ENCODE measurements at regions not wholly inside any gene's neighbourhood (a gene's known extent, or its start where the extent isn't known, plus 50 kb on each side); places are given as distances from the start of the nearest gene placed in this dataset.

GRCh38 chr16:27703121-27703520, 153.2 kb downstream of the KATNIP start:
- Histone ChIP-seq H3K9me3 (ENCODE audit: low read length) (no peaks in the 10 kb centered on the region), H3K4me3 (ENCODE audit: low read length) (no peak overlapping the region), H3K27ac (ENCODE audit: low read depth, low read length) (no peak overlapping the region), H3K27me3 (ENCODE audit: insufficient read depth, low read length, poor library complexity, severe bottlenecking) (no peaks in the 10 kb centered on the region), H3K36me3 (ENCODE audit: insufficient read depth, low read length) (no peaks in the 10 kb centered on the region), H3K4me1 (ENCODE audit: insufficient read depth, low read length) (no peaks in the 10 kb centered on the region)
- Mint-ChIP-seq H3K9me3 (no peaks in the 10 kb centered on the region), H3K4me1 (no peaks in the 10 kb centered on the region), H3K27me3 (peaks cover 0 to 2% of the 10 kb centered on the region in 2 donors), H3K36me3 (peaks cover 21 to 55% (median 24%) of the 10 kb centered on the region in 3 donors), H3K27ac (peak overlapping the region in 1 of 8 donors; percentile 54), H3K4me3 (no peak overlapping the region)
- no peak for DNase-seq
- CTCF ChIA-PET: no interaction called here
- POLR2A ChIA-PET: no interaction called here

GRCh38 chr16:27703545-27703944, 153.6 kb downstream of the KATNIP start:
- no peaks in the 10 kb centered on the region for H3K4me1 ChIP-seq (ENCODE audit: insufficient read depth, low read length)
- no peaks in the 10 kb centered on the region for H3K36me3 ChIP-seq (ENCODE audit: insufficient read depth, low read length)
- no peak overlapping the region for H3K4me3 Mint-ChIP-seq
- H3K27ac Mint-ChIP-seq: no peak overlapping the region
- H3K36me3 Mint-ChIP-seq: peaks cover 24 to 55% (median 25%) of the 10 kb centered on the region in 3 donors
- H3K9me3 ChIP-seq (ENCODE audit: low read length): no peaks in the 10 kb centered on the region
- H3K27me3 Mint-ChIP-seq: peaks cover 0 to 2% of the 10 kb centered on the region in 2 donors
- H3K4me1 Mint-ChIP-seq: no peaks in the 10 kb centered on the region
- no peak overlapping the region for H3K27ac ChIP-seq (ENCODE audit: low read depth, low read length)
- ChIA-PET CTCF (no interaction called here), POLR2A (no interaction called here)
- no peaks in the 10 kb centered on the region for H3K27me3 ChIP-seq (ENCODE audit: insufficient read depth, low read length, poor library complexity, severe bottlenecking)
- H3K4me3 ChIP-seq (ENCODE audit: low read length): no peak overlapping the region
- no peaks in the 10 kb centered on the region for H3K9me3 Mint-ChIP-seq
- DNase-seq: no peak

- CTCF ChIA-PET: interaction anchor here (1.0 kb wide), 1 partner anchor 9 kb away, joined by 3 read pairs; no protein-coding TSS in a partner anchor
- POLR2A ChIA-PET: no interaction called here
Observed at GRCh38 chr16:27704252-27704651, 154.3 kb downstream of the KATNIP start.

GRCh38 chr16:27706156-27706865, 156.4 kb downstream of the KATNIP start:
- H3K36me3 Mint-ChIP-seq: peaks cover 20 to 59% (median 31%) of the 10 kb centered on the region in 3 donors
- no peaks in the 10 kb centered on the region for H3K4me1 Mint-ChIP-seq
- Histone ChIP-seq H3K27ac (ENCODE audit: low read depth, low read length) (no peak overlapping the region), H3K27me3 (ENCODE audit: insufficient read depth, low read length, poor library complexity, severe bottlenecking) (no peaks in the 10 kb centered on the region), H3K36me3 (ENCODE audit: insufficient read depth, low read length) (no peaks in the 10 kb centered on the region), H3K4me1 (ENCODE audit: insufficient read depth, low read length) (no peaks in the 10 kb centered on the region), H3K4me3 (ENCODE audit: low read length) (no peak overlapping the region), H3K9me3 (ENCODE audit: low read length) (no peaks in the 10 kb centered on the region)
- H3K4me3 Mint-ChIP-seq: no peak overlapping the region
- no peak for DNase-seq
- CTCF ChIA-PET: no interaction called here
- POLR2A ChIA-PET: no interaction called here
- peak overlapping the region in 1 of 8 donors; percentile 56 for H3K27ac Mint-ChIP-seq
- no peaks in the 10 kb centered on the region for H3K27me3 Mint-ChIP-seq
- no peaks in the 10 kb centered on the region for H3K9me3 Mint-ChIP-seq

More at GRCh38 chr16:27704252-27704651, 154.3 kb downstream of the KATNIP start:
- no peaks in the 10 kb centered on the region for H3K9me3 Mint-ChIP-seq
- peaks cover 0 to 1% of the 10 kb centered on the region in 2 donors for H3K27me3 Mint-ChIP-seq
- no peaks in the 10 kb centered on the region for H3K9me3 ChIP-seq (ENCODE audit: low read length)
- no peak overlapping the region for H3K27ac ChIP-seq (ENCODE audit: low read depth, low read length)
- H3K27ac Mint-ChIP-seq: peak overlapping the region in 1 of 8 donors; percentile 25
- no peak for DNase-seq
- H3K4me3 ChIP-seq (ENCODE audit: low read length): no peak overlapping the region
- H3K36me3 Mint-ChIP-seq: peaks cover 25 to 53% (median 28%) of the 10 kb centered on the region in 3 donors
- no peaks in the 10 kb centered on the region for H3K27me3 ChIP-seq (ENCODE audit: insufficient read depth, low read length, poor library complexity, severe bottlenecking)
- H3K4me1 ChIP-seq (ENCODE audit: insufficient read depth, low read length): no peaks in the 10 kb centered on the region
- no peaks in the 10 kb centered on the region for H3K36me3 ChIP-seq (ENCODE audit: insufficient read depth, low read length)
- no peak overlapping the region for H3K4me3 Mint-ChIP-seq
- no peaks in the 10 kb centered on the region for H3K4me1 Mint-ChIP-seq

- Mint-ChIP-seq H3K4me3 (no peak overlapping the region), H3K36me3 (peaks cover 18 to 58% (median 31%) of the 10 kb centered on the region in 3 donors), H3K27me3 (no peaks in the 10 kb centered on the region), H3K9me3 (no peaks in the 10 kb centered on the region), H3K4me1 (no peaks in the 10 kb centered on the region), H3K27ac (no peak overlapping the region)
- Histone ChIP-seq H3K27me3 (ENCODE audit: insufficient read depth, low read length, poor library complexity, severe bottlenecking) (no peaks in the 10 kb centered on the region), H3K9me3 (ENCODE audit: low read length) (no peaks in the 10 kb centered on the region), H3K4me1 (ENCODE audit: insufficient read depth, low read length) (no peaks in the 10 kb centered on the region), H3K27ac (ENCODE audit: low read depth, low read length) (no peak overlapping the region), H3K36me3 (ENCODE audit: insufficient read depth, low read length) (no peaks in the 10 kb centered on the region), H3K4me3 (ENCODE audit: low read length) (no peak overlapping the region)
- DNase-seq: no peak
- POLR2A ChIA-PET: no interaction called here
- CTCF ChIA-PET: no interaction called here
Observed at GRCh38 chr16:27706866-27707685, 157.1 kb downstream of the KATNIP start.

GRCh38 chr16:27708651-27709050, 158.7 kb downstream of the KATNIP start:
- ChIA-PET POLR2A (no interaction called here), CTCF (no interaction called here)
- Histone ChIP-seq H3K4me3 (ENCODE audit: low read length) (no peak overlapping the region), H3K4me1 (ENCODE audit: insufficient read depth, low read length) (no peaks in the 10 kb centered on the region), H3K27me3 (ENCODE audit: insufficient read depth, low read length, poor library complexity, severe bottlenecking) (no peaks in the 10 kb centered on the region), H3K27ac (ENCODE audit: low read depth, low read length) (no peak overlapping the region), H3K9me3 (ENCODE audit: low read length) (no peaks in the 10 kb centered on the region), H3K36me3 (ENCODE audit: insufficient read depth, low read length) (no peaks in the 10 kb centered on the region)
- no peaks in the 10 kb centered on the region for H3K9me3 Mint-ChIP-seq
- no peak overlapping the region for H3K27ac Mint-ChIP-seq
- H3K27me3 Mint-ChIP-seq: no peaks in the 10 kb centered on the region
- no peaks in the 10 kb centered on the region for H3K4me1 Mint-ChIP-seq
- DNase-seq: no peak
- no peak overlapping the region for H3K4me3 Mint-ChIP-seq
- peaks cover 17 to 61% (median 38%) of the 10 kb centered on the region in 3 donors for H3K36me3 Mint-ChIP-seq

GRCh38 chr16:27712251-27712711, 162.3 kb downstream of the KATNIP start:
- Mint-ChIP-seq H3K4me1 (no peaks in the 10 kb centered on the region), H3K27me3 (no peaks in the 10 kb centered on the region), H3K4me3 (no peak overlapping the region), H3K36me3 (peaks cover 16 to 44% (median 40%) of the 10 kb centered on the region in 3 donors), H3K27ac (no peak overlapping the region), H3K9me3 (no peaks in the 10 kb centered on the region)
- Histone ChIP-seq H3K36me3 (ENCODE audit: insufficient read depth, low read length) (no peaks in the 10 kb centered on the region), H3K4me3 (ENCODE audit: low read length) (no peak overlapping the region), H3K27me3 (ENCODE audit: insufficient read depth, low read length, poor library complexity, severe bottlenecking) (no peaks in the 10 kb centered on the region), H3K9me3 (ENCODE audit: low read length) (no peaks in the 10 kb centered on the region), H3K4me1 (ENCODE audit: insufficient read depth, low read length) (no peaks in the 10 kb centered on the region), H3K27ac (ENCODE audit: low read depth, low read length) (no peak overlapping the region)
- ChIA-PET POLR2A (interaction anchor here (0.6 kb wide), 1 partner anchor 322 kb away, joined by 4 read pairs; no protein-coding TSS in a partner anchor), CTCF (no interaction called here)
- no peak for DNase-seq

GRCh38 chr16:27717726-27718125, 167.8 kb downstream of the KATNIP start:
- no peak overlapping the region for H3K4me3 Mint-ChIP-seq
- Histone ChIP-seq H3K4me1 (ENCODE audit: insufficient read depth, low read length) (no peaks in the 10 kb centered on the region), H3K4me3 (ENCODE audit: low read length) (no peak overlapping the region), H3K27me3 (ENCODE audit: insufficient read depth, low read length, poor library complexity, severe bottlenecking) (no peaks in the 10 kb centered on the region), H3K36me3 (ENCODE audit: insufficient read depth, low read length) (no peaks in the 10 kb centered on the region), H3K27ac (ENCODE audit: low read depth, low read length) (no peak overlapping the region), H3K9me3 (ENCODE audit: low read length) (no peaks in the 10 kb centered on the region)
- H3K27me3 Mint-ChIP-seq: no peaks in the 10 kb centered on the region
- ChIA-PET POLR2A (no interaction called here), CTCF (no interaction called here)
- DNase-seq: no peak
- H3K9me3 Mint-ChIP-seq: no peaks in the 10 kb centered on the region
- H3K27ac Mint-ChIP-seq: peak overlapping the region in 1 of 8 donors; percentile 40
- H3K4me1 Mint-ChIP-seq: peaks cover 0 to 14% (median 8%) of the 10 kb centered on the region in 3 donors
- peaks cover 14 to 28% (median 18%) of the 10 kb centered on the region in 3 donors for H3K36me3 Mint-ChIP-seq

All from CD8-positive, alpha-beta memory T cell (primary cell).